NOMO-1 (cell line): ENCODE measurements at regions not wholly inside any gene's neighbourhood (a gene's known extent, or its start where the extent isn't known, plus 50 kb on each side); places are given as distances from the start of the nearest gene placed in this dataset.
A peak's percentile ranks its signal among the peaks of the same experiment; 100 is the strongest.

Experiments used
- DNase-seq, 2 experiments: peaks; one replicate each; lab custom pipeline; 2025; ENCODE audit not compliant: unreplicated experiment in 2 of 2; lab: John Stamatoyannopoulos, UW

GRCh38 chr16:7103056-7103455 is 229.6 kb upstream of the RBFOX1 start:
- no peak for DNase-seq

- DNase-seq: no peak
Measured at GRCh38 chr16:7101054-7101453, 231.6 kb upstream of the RBFOX1 start.

GRCh38 chr16:7097518-7097917 is 235.1 kb upstream of the RBFOX1 start:
- DNase-seq: no peak

- DNase-seq: no peak
Measured at GRCh38 chr16:7093511-7093910, 239.1 kb upstream of the RBFOX1 start.

GRCh38 chr16:7090628-7091115 is 242.0 kb upstream of the RBFOX1 start:
- no peak for DNase-seq

- no peak for DNase-seq
Measured at GRCh38 chr16:7089751-7090150, 242.9 kb upstream of the RBFOX1 start.

GRCh38 chr16:7088711-7089110 is 243.9 kb upstream of the RBFOX1 start:
- no peak for DNase-seq

- no peak for DNase-seq
Measured at GRCh38 chr16:7086822-7087616, 245.6 kb upstream of the RBFOX1 start.

GRCh38 chr16:7085776-7086175 is 246.9 kb upstream of the RBFOX1 start:
- DNase-seq: no peak

GRCh38 chr16:7083096-7083495 is 249.5 kb upstream of the RBFOX1 start:
- no peak for DNase-seq

GRCh38 chr16:7077636-7078035 is 255.0 kb upstream of the RBFOX1 start:
- DNase-seq: no peak

- DNase-seq: no peak
Measured at GRCh38 chr16:7074715-7075114, 257.9 kb upstream of the RBFOX1 start.

- no peak for DNase-seq
Measured at GRCh38 chr16:7057458-7057857, 275.2 kb upstream of the RBFOX1 start.

GRCh38 chr16:7055443-7055842 is 277.2 kb upstream of the RBFOX1 start:
- DNase-seq: no peak

GRCh38 chr16:7051591-7052349 is 280.9 kb upstream of the RBFOX1 start:
- no peak for DNase-seq

- no peak for DNase-seq
Measured at GRCh38 chr16:7044331-7044730, 288.3 kb upstream of the RBFOX1 start.

GRCh38 chr16:7038475-7038874 is 294.2 kb upstream of the RBFOX1 start:
- DNase-seq: no peak

GRCh38 chr16:7037495-7037894 is 295.1 kb upstream of the RBFOX1 start:
- no peak for DNase-seq

- DNase-seq: no peak
Measured at GRCh38 chr16:7031031-7031430, 301.6 kb upstream of the RBFOX1 start.

GRCh38 chr16:7027401-7027800 is 305.2 kb upstream of the RBFOX1 start:
- DNase-seq: no peak

GRCh38 chr16:7026639-7027038 is 306.0 kb upstream of the RBFOX1 start:
- DNase-seq: no peak

GRCh38 chr16:7025616-7026190 is 306.9 kb upstream of the RBFOX1 start:
- DNase-seq: peak in 1 of 2 experiments; percentile 8
